SU-DHL-6 (cell line): ENCODE measurements at regions not wholly inside any gene's neighbourhood (a gene's known extent, or its start where the extent isn't known, plus 50 kb on each side); places are given as distances from the start of the nearest gene placed in this dataset.

ENCODE experiments used
- EZH2phosphoT487 ChIP-seq: fragments of 200-600 bp; sonication (generic), shearing (Covaris generic); conservative IDR thresholded peaks from 2 replicates; pipeline ENCODE4 v1.6.1; 2018; ENCODE audit warnings: mild to moderate bottlenecking, antibody characterized with exemption, low read length, moderate library complexity, mixed read lengths
- TF ChIP-seq, protein P1 (sequence below): fragments of 200-600 bp; sonication (generic); IDR thresholded peaks from one replicate; pipeline ENCODE4 v1.5.1; 2017; ENCODE audit warnings: antibody characterized with exemption, mild to moderate bottlenecking, low read length, moderate library complexity; ENCODE audit not compliant: insufficient read depth, poor library complexity, severe bottlenecking

DNA sequence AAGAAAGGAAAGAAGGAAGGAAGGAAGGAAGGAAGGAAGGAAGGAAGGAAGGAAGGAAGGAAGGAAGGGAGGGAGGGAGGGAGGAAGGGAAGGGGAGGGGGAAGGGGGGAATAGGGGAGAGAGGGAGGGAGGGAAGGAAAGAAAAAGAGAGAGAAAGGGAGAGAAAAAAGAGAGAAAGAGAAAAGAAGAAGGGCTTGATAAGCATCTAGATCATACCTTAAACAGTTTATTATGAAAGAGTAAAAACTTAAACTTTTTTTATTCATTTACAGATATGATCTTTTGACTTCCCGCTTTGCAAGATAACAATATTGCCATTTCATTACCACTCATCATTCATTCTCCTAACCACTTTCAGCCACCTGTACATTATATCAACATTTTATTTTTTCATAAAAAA is 53.6 kb upstream of the TMEM106B start:
- TF ChIP-seq, protein P1, sequence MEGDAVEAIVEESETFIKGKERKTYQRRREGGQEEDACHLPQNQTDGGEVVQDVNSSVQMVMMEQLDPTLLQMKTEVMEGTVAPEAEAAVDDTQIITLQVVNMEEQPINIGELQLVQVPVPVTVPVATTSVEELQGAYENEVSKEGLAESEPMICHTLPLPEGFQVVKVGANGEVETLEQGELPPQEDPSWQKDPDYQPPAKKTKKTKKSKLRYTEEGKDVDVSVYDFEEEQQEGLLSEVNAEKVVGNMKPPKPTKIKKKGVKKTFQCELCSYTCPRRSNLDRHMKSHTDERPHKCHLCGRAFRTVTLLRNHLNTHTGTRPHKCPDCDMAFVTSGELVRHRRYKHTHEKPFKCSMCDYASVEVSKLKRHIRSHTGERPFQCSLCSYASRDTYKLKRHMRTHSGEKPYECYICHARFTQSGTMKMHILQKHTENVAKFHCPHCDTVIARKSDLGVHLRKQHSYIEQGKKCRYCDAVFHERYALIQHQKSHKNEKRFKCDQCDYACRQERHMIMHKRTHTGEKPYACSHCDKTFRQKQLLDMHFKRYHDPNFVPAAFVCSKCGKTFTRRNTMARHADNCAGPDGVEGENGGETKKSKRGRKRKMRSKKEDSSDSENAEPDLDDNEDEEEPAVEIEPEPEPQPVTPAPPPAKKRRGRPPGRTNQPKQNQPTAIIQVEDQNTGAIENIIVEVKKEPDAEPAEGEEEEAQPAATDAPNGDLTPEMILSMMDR = no peak
- no peak for TF ChIP-seq EZH2phosphoT487
